ENCODE measurements at regions not wholly inside any gene's neighbourhood (a gene's known extent, or its start where the extent isn't known, plus 50 kb on each side); places are given as distances from the start of the nearest gene placed in this dataset.
"Not testable (repeated sequence)": the region's sequence is repeated elsewhere in the genome, so short reads cannot be mapped to it uniquely, and the experiment has no call there.

GRCh38 chr3:96538186-96538585 lies 276.2 kb upstream of the EPHA6 start:
- H3K36me3 ChIP-seq: no peaks in the 10 kb centered on the region
- H3K4me1 ChIP-seq: no peaks in the 10 kb centered on the region
- no peaks in the 10 kb centered on the region for H3K27me3 ChIP-seq
- no peaks in the 10 kb centered on the region for H3K9me3 ChIP-seq
- no peak for DNase-seq (ENCODE audit: low spot score)
- TF ChIP-seq CTCF (IDR thresholded peaks at IDR 0.05): no peak
- H3K4me3 ChIP-seq: no peak overlapping the region
- H3K27ac ChIP-seq: no peak overlapping the region

DNA sequence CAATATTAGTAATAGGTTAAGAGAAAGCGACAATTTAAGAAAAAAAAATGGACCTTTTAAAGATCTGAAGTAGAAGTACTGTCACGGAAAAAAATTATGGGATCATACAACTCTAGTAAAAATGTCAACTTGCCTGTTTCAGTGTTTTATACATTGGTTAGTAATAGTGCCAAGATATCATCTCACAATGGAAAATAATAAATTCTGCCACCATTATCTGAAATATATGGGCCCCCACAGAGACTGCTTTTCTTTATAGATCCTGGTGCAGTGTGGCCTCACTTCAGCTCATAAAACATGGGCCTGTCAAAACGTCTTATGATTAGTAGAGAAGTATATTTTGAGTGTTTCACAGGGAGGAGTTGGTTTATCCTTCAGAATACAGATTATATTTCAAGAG lies 266.3 kb upstream of the EPHA6 start:
- H3K36me3 ChIP-seq: no peaks in the 10 kb centered on the region
- no peaks in the 10 kb centered on the region for H3K27me3 ChIP-seq
- H3K9me3 ChIP-seq: peaks cover 0 to 8% of the 10 kb centered on the region in 2 donors
- no peak overlapping the region for H3K4me3 ChIP-seq
- no peak overlapping the region for H3K27ac ChIP-seq
- H3K4me1 ChIP-seq: no peaks in the 10 kb centered on the region
- no peak for TF ChIP-seq CTCF (IDR thresholded peaks at IDR 0.05)
- DNase-seq (ENCODE audit: low spot score): no peak

- Histone ChIP-seq H3K27ac (no peak overlapping the region), H3K4me3 (no peak overlapping the region), H3K27me3 (no peaks in the 10 kb centered on the region), H3K9me3 (peaks cover 0 to 27% of the 10 kb centered on the region in 2 donors), H3K4me1 (no peaks in the 10 kb centered on the region), H3K36me3 (no peaks in the 10 kb centered on the region)
- DNase-seq (ENCODE audit: low spot score): no peak
- no peak for TF ChIP-seq CTCF (IDR thresholded peaks at IDR 0.05)
These were observed 237.5 kb upstream of the EPHA6 start for GRCh38 chr3:96576935-96577334.

DNA sequence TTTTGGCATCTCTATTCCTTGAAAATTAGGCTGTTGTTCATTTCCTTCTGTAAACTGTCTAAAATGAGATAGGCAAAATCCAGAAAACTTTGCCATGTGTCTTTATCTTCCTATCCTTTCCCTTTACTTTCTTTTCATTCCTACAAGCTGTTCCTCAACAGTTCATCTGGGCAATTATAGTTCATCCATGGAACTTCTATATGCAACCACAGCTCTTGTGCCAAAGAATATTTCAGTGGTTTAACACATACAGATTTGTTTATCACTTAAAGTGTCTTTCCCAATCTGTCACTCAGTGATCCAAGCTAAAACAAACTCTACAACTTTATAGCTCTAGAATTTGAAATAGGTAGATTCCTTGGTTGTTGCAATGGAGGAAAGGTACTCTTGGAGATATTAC lies 230.3 kb upstream of the EPHA6 start:
- DNase-seq (ENCODE audit: low spot score): no peak
- Histone ChIP-seq H3K27me3 (no peaks in the 10 kb centered on the region), H3K9me3 (no peaks in the 10 kb centered on the region), H3K27ac (no peak overlapping the region), H3K36me3 (no peaks in the 10 kb centered on the region), H3K4me1 (no peaks in the 10 kb centered on the region), H3K4me3 (no peak overlapping the region)
- TF ChIP-seq CTCF (IDR thresholded peaks at IDR 0.05): no peak

DNA sequence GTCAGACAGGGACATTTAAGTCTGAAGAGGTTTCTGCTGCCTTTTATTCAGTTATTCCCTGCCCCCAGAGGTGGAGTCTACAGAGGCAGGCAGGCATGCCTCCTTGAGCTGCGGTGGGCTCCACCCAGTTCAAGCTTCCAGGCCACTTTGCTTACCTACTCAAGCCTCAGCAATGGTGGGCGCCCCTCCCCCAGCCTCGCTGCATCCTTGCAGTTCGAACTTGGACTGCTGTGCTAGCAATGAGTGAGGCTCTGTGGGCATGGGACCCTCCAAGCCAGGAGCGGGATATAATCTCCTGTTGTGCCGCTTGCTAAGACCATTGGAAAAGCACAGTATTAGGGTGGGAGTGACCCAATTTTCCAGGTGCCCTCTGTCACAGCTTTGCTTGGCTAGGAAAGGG lies 207.5 kb upstream of the EPHA6 start:
- H3K9me3 ChIP-seq; H3K36me3 ChIP-seq; H3K4me1 ChIP-seq; DNase-seq (ENCODE audit: low spot score); H3K4me3 ChIP-seq; H3K27ac ChIP-seq; H3K27me3 ChIP-seq: not testable (repeated sequence)

DNA sequence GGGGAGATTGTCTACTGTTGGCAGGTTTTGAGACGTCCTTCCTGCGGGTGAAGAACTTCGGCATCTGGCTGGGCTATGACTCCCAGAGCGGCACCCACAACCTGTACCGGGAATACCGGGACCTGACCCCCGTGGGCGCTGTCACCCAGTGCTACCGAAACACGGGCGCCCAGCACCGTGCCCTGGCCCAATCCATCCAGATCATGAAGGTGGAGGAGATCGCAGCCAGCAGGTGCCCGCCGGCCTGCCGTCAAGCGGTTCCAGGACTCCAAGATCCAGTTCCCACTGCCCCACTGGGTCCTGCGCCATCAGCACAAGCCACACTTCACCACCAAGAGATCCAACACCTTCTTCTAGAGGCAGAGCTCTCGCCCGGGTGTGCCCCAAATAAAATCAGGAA lies 194.9 kb upstream of the EPHA6 start:
- H3K36me3 ChIP-seq: no peaks in the 10 kb centered on the region
- no peak overlapping the region for H3K27ac ChIP-seq
- H3K9me3 ChIP-seq: no peaks in the 10 kb centered on the region
- no peaks in the 10 kb centered on the region for H3K4me1 ChIP-seq
- no peak overlapping the region for H3K4me3 ChIP-seq
- no peaks in the 10 kb centered on the region for H3K27me3 ChIP-seq
- no peak for TF ChIP-seq CTCF (IDR thresholded peaks at IDR 0.05)
- no peak for DNase-seq (ENCODE audit: low spot score)

Measured in right atrium auricular region (tissue), 2 donors.